HEK293T (cell line): ENCODE measurements at regions not wholly inside any gene's neighbourhood (a gene's known extent, or its start where the extent isn't known, plus 50 kb on each side); places are given as distances from the start of the nearest gene placed in this dataset.

Source experiments
- ARNT ChIP-seq: fragments of 450-650 bp; IDR thresholded peaks from 2 replicates; pipeline ENCODE4 v1.6.1; 2017; ENCODE audit warnings: mild to moderate bottlenecking
- BHLHE40 ChIP-seq: fragments of 450-650 bp; IDR thresholded peaks from 2 replicates; pipeline ENCODE4 v1.6.1; 2016; ENCODE audit warnings: mild to moderate bottlenecking, moderate library complexity, borderline replicate concordance
- ELF4 ChIP-seq: fragments of 450-650 bp; IDR thresholded peaks from 2 replicates; pipeline ENCODE4 v1.6.1; 2017; ENCODE audit warnings: antibody characterized with exemption
- FOXA1 ChIP-seq: fragments of 450-650 bp; IDR thresholded peaks from 2 replicates; pipeline ENCODE4 v1.6.1; 2016; ENCODE audit warnings: mild to moderate bottlenecking
- FOXK2 ChIP-seq: fragments of 450-650 bp; IDR thresholded peaks from 2 replicates; pipeline ENCODE4 v1.6.1; 2016; ENCODE audit warnings: mild to moderate bottlenecking
- FOXM1 ChIP-seq: fragments of 450-650 bp; IDR thresholded peaks from 2 replicates; pipeline ENCODE4 v1.6.1; 2017; ENCODE audit warnings: mild to moderate bottlenecking, borderline replicate concordance
- HDGF ChIP-seq: fragments of 450-650 bp; IDR thresholded peaks from 2 replicates; pipeline ENCODE4 v1.6.1; 2017; ENCODE audit warnings: antibody characterized with exemption, borderline replicate concordance
- SP1 ChIP-seq: fragments of 450-650 bp; IDR thresholded peaks from 2 replicates; pipeline ENCODE4 v1.6.1; 2017
- SUZ12 ChIP-seq: fragments of 450-650 bp; IDR thresholded peaks from 2 replicates; pipeline ENCODE4 v1.6.1; 2016; ENCODE audit warnings: mild to moderate bottlenecking
- TARDBP ChIP-seq: fragments of 450-650 bp; IDR thresholded peaks from 2 replicates; pipeline ENCODE4 v1.6.1; 2016
- ZNF384 ChIP-seq: fragments of 450-650 bp; IDR thresholded peaks from 2 replicates; pipeline ENCODE4 v1.6.1; 2016
- TF ChIP-seq, protein P1 (sequence below): fragments of 450-650 bp; IDR thresholded peaks from 2 replicates; pipeline ENCODE4 v1.6.1; 2016

GRCh38 chr13:74593688-74594087 is 459.5 kb upstream of the KLF12 start:
- no peak for TF ChIP-seq SP1
- no peak for TF ChIP-seq FOXM1
- TF ChIP-seq TARDBP, result no peak
- no peak for TF ChIP-seq BHLHE40
- no peak for TF ChIP-seq ARNT
- no peak for TF ChIP-seq FOXA1
- no peak for TF ChIP-seq SUZ12
- TF ChIP-seq, protein P1, sequence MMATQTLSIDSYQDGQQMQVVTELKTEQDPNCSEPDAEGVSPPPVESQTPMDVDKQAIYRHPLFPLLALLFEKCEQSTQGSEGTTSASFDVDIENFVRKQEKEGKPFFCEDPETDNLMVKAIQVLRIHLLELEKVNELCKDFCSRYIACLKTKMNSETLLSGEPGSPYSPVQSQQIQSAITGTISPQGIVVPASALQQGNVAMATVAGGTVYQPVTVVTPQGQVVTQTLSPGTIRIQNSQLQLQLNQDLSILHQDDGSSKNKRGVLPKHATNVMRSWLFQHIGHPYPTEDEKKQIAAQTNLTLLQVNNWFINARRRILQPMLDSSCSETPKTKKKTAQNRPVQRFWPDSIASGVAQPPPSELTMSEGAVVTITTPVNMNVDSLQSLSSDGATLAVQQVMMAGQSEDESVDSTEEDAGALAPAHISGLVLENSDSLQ, result no peak
- TF ChIP-seq HDGF, result no peak
- TF ChIP-seq ELF4, result no peak
- no peak for TF ChIP-seq ZNF384
- TF ChIP-seq FOXK2, result no peak
